SIG-M5 treated with dmso at 0.1 percent for 504 hours (cell line): ENCODE measurements at regions not wholly inside any gene's neighbourhood (a gene's known extent, or its start where the extent isn't known, plus 50 kb on each side); places are given as distances from the start of the nearest gene placed in this dataset.
"Not testable (repeated sequence)": the region's sequence is repeated elsewhere in the genome, so short reads cannot be mapped to it uniquely, and the experiment has no call there.

ENCODE experiments used
- DNase-seq: peaks from one replicate; lab custom pipeline; 2025; ENCODE audit not compliant: unreplicated experiment; lab: John Stamatoyannopoulos, UW

DNA sequence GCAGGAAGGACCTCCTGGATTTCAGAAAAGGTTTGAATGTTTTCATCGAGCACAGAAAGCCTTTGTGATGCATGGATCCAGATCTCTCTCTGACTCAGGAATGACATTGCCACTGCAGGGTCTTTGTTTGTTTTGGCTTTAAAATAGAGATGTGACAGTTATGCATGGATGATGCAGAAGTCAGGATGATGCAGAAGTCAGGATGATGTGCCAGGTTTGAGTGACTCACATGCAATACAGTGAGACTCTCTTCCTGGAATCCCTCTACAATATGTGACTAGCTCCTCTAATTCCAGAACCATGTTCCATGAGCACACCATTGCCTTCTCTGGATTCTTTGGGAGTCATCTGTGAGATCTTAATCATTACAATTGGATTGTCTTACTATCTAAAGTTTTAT, 177.9 kb upstream of the RAB6C start:
- no peak for DNase-seq

DNA sequence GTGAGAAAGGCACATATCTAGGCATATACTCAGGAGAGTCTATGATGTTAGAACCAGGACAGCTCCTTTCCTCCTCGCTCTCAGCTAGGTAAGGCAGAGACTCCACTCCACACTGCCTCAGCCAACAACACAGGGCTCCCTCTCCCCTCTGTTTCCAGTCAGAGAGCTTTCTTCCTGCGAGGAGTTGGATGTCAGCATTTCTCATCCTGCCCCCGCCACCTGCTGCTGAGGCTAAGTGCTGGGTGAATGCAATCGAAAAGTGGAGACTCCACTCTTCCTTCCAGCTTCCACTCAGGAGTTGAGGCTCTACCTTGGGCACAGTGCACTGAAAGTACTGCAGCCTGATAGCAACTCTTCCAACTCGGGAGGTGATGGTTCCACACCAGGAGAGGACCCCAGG, 177.2 kb upstream of the RAB6C start:
- DNase-seq, result no peak

DNA sequence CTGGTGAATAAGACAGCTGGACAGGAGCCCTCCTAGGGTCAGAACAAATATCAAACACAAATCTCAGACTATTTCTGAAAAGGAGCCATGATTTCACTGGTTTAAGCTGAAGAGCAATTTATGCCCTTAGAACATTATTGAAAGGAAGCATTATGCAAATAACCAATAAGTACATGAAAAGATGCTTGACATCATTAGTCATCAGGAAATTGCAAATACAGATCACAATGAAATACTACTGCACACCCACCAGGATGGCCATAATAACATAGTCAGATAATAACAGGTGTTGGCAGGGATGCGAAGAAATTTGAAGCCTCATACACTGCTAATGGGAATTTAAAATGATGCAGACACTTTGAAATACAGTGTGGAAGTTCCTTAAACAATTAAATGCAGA, 176.4 kb upstream of the RAB6C start:
- no peak for DNase-seq

DNA sequence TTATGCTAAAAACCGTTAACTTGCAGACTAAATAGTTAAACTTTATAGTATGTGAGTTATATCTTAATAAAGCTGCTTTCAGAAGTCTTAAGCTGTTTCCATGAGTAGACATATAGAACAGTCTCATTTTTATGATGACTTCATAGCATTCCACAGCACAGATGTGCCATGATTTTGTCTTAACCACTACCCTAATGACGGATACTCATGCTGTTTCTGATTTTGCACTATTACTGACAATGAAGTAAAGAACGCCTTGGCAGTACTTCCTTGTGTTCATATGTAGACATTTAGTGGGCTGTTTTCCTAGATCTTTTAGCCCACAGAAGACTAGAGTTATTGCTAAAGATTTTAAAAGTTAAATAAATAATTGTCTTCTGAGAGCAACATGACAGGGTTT, 175.6 kb upstream of the RAB6C start:
- DNase-seq, result no peak

DNA sequence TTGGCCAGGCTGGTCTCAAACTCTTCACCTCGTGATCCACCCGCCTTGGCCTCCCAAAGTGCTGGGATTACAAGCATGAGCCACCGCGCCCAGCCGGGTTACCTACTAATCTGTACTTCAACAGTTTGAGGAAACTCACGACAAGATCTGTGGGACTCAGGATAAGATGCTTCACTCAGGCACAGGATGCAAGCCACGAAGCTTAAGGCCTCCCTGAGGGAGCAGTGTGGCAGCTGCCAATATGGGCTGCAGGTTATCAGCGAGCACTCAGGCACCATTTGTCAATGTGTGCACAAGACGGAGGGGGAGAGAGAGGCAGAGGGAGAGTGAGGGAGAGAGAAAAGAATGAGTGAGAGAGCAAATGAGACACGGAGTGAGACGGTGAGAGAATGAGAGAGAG, 173.6 kb upstream of the RAB6C start:
- DNase-seq, result no peak

DNA sequence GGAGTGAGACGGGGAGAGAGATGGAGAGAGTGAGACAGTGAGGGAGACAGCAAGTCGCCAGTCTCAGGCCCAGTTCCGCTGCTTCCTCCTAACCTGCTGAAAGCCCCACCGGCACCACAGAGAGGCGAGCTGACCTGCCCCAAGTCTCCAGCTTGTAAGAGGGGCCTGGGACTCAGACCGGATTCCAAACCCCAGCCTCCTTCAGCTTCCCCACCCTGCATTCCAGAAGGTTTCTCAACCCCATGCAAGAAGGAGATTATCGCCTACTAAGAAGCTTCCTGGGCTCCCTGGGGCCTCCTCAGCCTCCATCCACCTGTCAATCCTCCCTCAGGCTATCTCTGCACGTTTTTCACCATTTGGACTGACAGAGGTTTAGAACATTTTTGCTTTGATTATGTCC, 173.1 kb upstream of the RAB6C start:
- no peak for DNase-seq

DNA sequence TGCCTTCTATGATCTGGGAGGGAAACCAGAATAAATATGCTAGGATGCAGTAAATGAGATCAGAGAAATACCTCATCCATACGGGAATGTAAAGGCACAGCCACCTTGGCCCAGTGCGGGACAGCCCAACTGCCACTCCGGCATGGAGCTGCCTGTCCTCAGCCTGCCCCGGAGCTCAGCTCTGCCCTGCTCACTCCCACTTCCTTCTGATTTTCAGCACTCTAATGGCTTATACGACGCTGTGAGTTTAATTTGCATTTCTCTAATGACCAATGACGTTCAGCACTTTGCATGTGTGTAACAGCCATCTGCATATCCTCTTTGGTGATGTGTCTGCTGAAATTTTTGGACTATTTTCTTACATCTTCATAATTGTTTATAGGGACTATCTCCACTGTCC, 172.5 kb upstream of the RAB6C start:
- no peak for DNase-seq

DNA sequence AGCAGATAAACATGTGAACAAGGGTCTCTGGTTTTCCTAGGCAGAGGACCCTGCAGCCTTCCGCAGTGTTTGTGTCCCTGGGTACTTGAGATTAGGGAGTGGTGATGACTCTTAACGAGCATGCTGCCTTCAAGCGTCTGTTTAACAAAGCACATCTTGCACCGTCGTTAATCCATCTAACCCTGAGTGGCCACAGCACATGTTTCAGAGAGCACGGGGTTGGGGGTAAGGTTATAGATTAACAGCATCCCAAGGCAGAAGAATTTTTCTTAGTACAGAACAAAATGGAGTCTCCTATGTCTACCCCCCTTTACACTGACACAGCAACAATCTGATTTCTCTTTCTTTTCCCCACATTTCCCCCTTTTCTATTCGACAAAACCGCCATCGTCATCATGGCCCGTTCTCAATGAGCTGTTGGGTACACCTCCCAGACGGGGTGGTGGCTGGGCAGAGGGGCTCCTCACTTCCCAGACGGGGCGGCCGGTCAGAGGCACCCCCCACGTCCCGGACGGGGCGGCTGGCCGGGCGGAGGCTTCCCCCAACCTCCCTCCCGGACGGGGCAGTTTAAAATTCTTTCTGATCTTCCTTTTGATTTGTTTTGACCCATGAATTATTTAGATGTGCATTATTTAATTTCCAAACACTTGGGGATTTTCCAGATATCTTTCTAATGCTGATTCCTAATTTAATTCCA, 171.7 kb upstream of the RAB6C start:
- DNase-seq, result not testable (repeated sequence)

DNA sequence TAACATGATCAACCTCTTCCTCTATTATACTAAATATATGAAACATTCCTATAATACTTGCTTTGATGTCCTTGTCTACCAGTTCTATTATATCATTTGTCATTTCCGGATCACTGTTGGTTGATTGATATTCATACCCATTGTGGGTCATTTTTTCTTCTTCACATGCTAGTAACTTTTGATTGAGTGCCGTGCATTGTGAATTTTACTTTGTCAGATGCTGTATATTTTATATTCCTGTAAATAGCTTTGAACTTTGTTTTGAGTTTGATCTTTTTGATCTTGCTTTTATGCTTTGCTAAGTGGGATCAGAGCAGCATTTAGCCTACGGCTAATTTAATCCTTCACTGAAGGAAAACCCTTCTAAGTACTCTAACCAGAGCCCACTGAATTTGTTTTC, 168.9 kb upstream of the RAB6C start:
- no peak for DNase-seq

DNA sequence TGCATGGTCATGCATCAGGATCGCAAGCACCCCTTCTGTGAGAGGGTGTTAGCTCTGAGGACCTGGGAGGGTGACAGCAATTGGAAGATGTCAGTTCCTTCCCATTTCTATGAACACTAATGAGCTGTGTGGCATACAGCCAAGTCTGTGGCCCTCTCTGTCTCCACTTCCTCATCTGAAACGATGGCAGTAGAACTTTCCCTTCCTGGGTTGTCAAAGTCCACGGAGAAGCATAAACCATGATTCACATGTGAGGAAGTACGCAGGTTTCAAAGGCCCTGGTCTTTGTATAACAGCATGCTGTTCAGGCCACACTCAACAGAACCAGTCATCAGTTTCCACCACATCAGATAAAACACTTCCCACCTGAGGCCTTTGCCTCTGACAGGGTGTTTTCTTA, 167.4 kb upstream of the RAB6C start:
- DNase-seq, result peak; percentile 93

DNA sequence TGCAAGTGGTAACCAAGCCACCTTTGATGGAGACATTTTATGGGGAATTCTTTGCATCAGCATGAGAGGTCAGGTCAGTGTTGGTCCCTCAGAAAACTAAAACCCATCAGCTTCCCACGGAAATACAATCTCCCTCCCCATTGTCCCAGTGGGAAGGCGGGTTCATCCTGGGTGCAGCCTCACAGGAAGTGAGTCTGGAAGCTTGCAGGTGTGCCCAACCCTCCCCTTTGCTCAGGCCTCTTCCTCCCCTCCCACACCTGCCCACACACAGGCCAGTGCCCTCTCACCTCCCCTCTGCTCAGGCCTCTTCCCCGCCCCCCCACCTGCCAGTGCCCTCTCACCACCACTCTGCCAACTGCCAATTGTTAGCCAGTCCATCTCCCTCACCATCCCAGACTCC, 166.8 kb upstream of the RAB6C start:
- no peak for DNase-seq

DNA sequence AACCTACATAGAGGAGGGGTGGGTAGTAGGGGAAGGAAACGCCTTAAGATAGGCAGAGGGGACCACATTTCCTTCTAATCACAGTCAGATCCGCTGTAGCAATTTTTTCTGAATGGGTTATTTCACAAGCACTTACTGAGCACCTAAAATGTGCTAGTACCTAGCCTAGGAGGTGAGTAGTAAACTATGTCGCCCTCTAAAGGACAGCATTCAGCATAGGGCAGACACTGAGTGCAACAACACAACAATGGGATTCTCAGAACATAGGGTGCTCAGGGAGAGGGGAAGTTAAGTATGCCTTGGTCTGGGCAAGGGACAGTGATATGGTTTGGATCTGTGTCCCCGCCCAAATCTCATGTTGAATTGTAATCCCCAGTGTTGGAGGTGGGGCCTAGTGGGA, 166.1 kb upstream of the RAB6C start:
- peak; percentile 17 for DNase-seq

DNA sequence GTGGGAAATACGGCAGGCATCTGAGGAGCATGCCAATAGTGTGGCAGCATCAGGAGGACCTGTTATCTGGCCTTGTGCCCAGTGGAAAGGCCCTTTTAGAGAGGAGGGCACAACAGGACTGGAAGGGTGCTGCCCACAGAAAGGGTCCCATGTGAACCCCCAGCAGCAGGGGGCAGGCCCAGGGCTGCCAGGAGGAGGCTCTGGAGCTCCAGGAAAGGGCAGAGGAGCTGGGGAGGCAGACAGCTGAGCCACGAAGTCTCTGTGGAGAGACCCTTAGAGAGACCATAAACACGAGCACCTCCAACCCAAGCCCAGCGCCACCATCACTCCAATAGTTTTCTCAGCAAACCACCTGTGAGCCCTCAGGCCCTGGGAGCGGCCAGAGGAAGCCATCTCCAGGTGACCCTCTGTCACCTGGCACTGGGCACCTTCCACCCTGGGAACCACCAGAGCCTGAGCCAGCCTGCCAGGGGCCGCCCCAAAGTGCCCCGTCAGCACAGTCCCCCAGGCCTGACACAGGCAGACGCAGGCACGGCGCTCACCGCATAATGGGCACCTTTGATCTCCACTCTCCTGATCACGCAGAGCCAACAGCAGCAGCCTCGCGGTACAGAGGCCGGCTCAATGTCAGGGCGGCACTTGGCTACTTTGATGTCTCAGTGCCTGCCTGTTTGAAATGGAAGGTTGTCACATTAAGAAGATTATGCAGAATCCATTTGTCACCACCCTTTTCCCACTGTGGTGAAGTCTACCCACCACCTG, 162.5 kb upstream of the RAB6C start:
- DNase-seq, result no peak

DNA sequence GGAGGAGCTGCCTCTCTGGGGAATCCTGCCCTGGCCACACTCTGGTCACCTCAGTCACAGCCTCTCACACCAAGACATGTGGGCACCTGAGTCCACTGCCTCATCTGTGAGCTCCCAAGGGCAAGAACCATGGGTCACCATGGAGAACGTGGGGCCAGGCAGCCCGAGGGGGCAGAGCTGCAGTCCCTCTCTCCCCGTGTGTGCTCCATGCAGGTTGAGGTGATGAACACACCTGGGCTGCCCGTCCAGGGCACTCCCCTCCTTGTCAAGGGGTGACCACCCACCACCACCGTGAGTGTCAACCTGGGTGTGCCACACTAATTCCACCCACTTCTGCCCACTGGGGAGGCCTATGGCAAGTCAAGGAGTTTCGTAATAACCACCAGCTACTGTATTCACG, 159.6 kb upstream of the RAB6C start:
- no peak for DNase-seq

DNA sequence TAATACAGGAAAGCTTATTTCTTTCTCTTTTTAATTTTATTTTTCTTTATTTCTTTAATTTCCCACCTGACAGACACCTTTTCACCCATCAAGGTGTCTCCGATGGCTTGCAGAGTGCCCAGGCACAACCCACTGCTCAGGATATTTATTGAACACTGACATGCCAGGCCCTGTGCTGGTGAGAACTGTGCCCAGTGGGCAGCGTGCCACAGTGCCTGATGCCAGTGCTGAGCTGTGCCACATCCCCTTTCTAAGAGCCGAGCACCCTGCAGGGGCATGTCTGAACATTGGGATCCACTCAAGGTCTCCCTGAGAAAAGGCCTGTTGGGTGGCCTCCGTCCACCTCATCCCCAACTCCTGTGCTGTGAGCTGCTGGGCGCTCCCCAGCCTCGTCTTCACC, 158.6 kb upstream of the RAB6C start:
- DNase-seq, result no peak

DNA sequence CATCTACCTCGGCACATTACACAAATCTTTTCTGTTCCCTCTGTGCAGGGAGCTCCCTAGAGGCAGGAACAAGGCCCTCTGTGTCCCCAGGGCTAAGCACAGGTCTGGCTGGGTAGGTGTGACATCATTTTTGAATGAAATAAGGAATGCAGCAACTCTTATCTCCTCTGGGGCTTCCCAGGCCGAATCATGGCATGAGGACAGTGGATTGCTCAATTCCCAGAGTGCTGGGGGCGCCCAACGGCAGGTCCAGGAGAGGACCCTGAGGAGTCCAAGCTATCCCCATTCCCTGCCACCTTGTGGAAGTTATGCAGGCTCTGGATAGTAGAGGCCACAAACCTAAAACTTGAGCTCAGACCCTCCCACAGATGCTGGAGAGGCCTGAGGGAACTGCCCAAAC, 158.0 kb upstream of the RAB6C start:
- DNase-seq, result no peak

DNA sequence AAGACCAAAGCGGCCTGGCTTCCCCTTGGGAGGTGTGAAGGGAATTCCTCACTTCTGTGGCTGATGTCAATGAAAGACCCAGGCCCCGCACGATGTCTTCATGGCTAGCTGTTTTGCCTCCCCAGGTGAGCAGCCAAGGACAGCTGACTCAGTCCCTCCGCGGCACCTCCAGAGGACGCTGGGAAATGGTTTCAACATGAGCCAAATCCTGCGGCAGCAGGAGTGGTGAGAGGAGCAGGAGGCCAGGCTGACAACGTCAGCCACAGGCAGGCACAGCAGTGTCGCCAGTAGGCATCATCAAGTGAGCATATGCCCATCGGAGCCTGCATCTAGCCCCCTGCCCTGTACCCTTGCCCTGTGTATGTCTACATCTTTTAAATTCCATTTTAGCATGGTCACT, 156.4 kb upstream of the RAB6C start:
- no peak for DNase-seq

DNA sequence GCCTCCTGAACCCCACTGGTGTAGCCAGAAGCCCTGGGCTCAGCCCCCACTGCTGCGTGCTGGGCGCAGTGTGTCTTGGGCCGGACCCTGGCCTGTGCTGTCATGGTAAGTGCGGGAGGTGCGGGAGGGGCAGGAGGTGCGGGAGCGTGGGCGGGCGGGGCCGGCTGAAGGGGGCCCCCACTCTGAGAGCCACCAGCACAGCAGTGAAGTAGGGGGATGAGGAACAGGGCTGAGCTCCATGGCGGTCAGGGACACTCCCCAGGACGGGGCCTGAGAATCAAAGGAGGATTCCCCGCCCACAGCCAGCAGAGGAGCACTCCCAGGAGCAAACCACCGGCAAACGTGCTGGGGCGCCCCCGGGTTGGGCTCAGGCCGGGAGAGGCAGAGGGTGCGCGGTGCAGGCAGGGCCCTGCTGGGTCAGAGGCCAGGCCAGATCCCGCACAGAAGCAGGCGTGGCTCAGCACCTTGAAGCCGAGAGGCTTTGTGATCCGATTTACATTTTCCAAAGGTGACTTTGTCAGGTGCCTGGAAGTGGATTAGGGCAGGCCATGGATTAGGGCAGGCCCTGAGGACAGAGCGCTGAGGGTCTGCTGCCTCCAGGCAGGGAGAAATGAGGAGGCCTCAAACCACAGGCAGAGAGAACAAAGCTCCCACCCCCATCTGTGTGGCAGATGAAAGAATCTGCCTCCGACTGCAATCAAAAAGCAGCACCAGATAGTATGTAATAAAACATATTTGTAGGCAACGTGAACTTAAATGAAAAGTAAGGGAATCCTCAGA, 152.0 kb upstream of the RAB6C start:
- no peak for DNase-seq

DNA sequence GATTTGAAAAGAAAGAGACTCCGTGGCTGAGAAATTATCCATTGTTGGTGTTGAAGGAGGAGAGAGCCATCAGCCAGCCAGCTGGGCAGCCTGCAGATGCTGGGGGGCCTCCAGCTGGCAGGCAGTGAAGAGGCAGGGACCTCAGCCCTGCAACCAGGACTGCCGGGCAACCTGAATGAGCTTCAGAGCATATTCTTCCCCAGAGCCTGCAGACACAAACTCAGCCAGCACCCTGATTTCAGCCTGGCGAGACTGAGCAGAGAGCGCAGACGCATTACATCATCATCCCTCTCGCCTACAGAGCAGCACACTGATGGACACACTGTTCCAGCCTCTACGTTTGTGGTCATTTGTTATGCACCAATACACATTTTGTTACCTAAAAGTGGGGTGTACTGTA, 150.7 kb upstream of the RAB6C start:
- DNase-seq, result no peak

DNA sequence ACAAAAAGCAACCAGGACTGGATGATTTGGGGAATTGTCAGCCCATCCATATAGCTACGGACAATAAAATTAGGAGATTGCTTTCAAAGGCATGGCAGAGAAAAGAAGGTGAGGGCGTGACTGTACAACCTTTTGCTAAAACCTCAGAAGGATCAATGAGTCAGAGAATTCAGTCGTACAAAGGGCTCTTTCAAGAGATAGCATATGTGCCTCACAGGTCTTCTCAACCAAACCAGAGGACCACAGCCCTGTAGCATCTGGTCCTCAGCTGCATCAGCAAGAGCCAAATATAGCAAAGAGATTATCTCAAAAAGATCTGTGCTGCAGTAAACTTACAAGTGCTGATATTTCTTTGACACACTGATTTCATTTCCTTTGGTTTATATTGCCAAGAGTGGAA, 149.9 kb upstream of the RAB6C start:
- DNase-seq, result no peak

DNA sequence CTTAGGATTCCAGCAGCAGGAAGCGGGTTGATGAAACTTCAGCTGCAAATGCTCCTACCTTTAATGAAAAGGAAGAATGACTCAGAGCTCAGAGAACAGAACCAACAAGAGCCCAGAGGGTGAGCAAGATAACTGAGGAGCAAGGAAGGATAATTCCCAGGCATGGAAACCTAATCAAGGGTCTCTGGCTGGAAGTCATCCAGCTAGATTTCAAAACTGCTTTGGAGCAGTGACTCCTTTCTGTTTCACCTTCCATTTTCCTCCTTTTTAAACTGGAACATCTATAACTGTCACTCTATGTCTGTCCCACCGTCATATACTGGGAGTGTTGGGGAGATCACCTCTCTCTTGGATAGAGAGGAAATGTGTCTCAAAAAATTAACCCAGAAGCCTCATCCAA, 148.4 kb upstream of the RAB6C start:
- no peak for DNase-seq

DNA sequence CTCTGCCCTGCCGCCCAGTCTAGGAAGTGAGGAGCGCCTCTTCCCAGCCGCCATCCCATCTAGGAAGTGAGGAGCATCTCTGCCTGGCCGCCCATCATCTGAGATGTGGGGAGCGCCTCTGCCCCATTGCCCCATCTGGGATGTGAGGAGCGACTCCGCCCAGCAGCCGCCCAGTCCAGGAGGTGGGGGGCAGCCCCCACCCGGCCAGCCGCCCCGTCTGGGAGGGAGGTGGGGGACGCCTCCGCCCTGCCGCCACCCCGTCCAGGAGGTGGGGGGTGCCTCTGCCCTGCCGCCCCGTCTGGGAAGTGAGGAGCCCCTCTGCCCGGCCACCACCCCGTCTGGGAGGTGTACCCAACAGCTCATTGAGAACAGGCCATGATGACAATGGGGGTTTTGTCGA, 146.0 kb upstream of the RAB6C start:
- not testable (repeated sequence) for DNase-seq
